Mesothelial cell of epicardium (in vitro differentiated cells): ENCODE measurements at regions not wholly inside any gene's neighbourhood (a gene's known extent, or its start where the extent isn't known, plus 50 kb on each side); places are given as distances from the start of the nearest gene placed in this dataset.

Source experiments
- DNase-seq, 2 experiments: peaks; one replicate each; pipeline ENCODE4 v3.0.0; 2021; ENCODE audit warnings: low spot score in 2 of 2; ENCODE audit not compliant: unreplicated experiment in 2 of 2
- H3K27ac Mint-ChIP-seq: 2 replicates; pipeline ENCODE4 v1.8.0; 2021; ENCODE audit warnings: mixed read lengths
- H3K27me3 Mint-ChIP-seq: 2 replicates; pipeline ENCODE4 v1.8.0; 2021; ENCODE audit warnings: low read depth, mixed read lengths
- H3K36me3 Mint-ChIP-seq: 2 replicates; pipeline ENCODE4 v1.8.0; 2021; ENCODE audit warnings: mixed read lengths
- H3K4me1 Mint-ChIP-seq: 2 replicates; pipeline ENCODE4 v1.8.0; 2021; ENCODE audit warnings: mixed read lengths
- H3K4me3 Mint-ChIP-seq: 2 replicates; pipeline ENCODE4 v1.8.0; 2021; ENCODE audit warnings: mild to moderate bottlenecking, moderate library complexity, mixed read lengths
- H3K9me3 Mint-ChIP-seq: 2 replicates; pipeline ENCODE4 v1.8.0; 2021; ENCODE audit warnings: mixed read lengths
- CTCF ChIP-seq: fragments of 200-600 bp; sonication (generic); IDR thresholded peaks from one replicate; pipeline ENCODE4 v1.5.0; 2021; ENCODE audit warnings: antibody characterized with exemption; ENCODE audit not compliant: unreplicated experiment

- H3K27me3 Mint-ChIP-seq, result no peaks in the 10 kb centered on the region
- no peak overlapping the region for H3K27ac Mint-ChIP-seq
These were observed 50.5 kb upstream of the SPDEF start for GRCh38 chr6:34606477-34607265.

More at GRCh38 chr6:34606477-34607265, 50.5 kb upstream of the SPDEF start:
- Mint-ChIP-seq H3K4me1 (peaks cover 4% of the 10 kb centered on the region), H3K9me3 (no peaks in the 10 kb centered on the region), H3K36me3 (peaks cover 4% of the 10 kb centered on the region), H3K4me3 (no peak overlapping the region)
- no peak for TF ChIP-seq CTCF
- no peak for DNase-seq
